Kidney (tissue), 13 donors: ENCODE measurements at regions not wholly inside any gene's neighbourhood (a gene's known extent, or its start where the extent isn't known, plus 50 kb on each side); places are given as distances from the start of the nearest gene placed in this dataset.

Experiments
- DNase-seq, 5 donors: peaks; one replicate each; pipeline ENCODE4 v3.0.0-alpha.2; 2013 to 2020
- FAIRE-seq: peaks from 2 replicates; lab custom pipeline; 2012; peaks lifted over from hg19 to GRCh38; lab: Jason Lieb, UNC
- H3K27ac ChIP-seq, 2 donors: one replicate each; pipeline ENCODE4 v1.7.0; 2013; ENCODE audit warnings: low read depth in 2 of 2, low read length in 2 of 2, inconsistent platforms in 1 of 2
- H3K27me3 ChIP-seq: one replicate; pipeline ENCODE4 v1.7.1; 2013; ENCODE audit warnings: low read length, inconsistent platforms; ENCODE audit not compliant: control insufficient read depth, insufficient read depth
- H3K36me3 ChIP-seq, 3 donors: one replicate each; pipeline versions ENCODE4 v1.7.0 to v1.7.1; 2013; ENCODE audit warnings: low read length in 3 of 3, control low read depth in 1 of 3, inconsistent platforms in 1 of 3; ENCODE audit not compliant: insufficient read depth in 3 of 3, control insufficient read depth in 2 of 3
- H3K4me1 ChIP-seq, 3 donors: one replicate each; pipeline versions ENCODE4 v1.7.0 to v1.7.1; 2013; ENCODE audit warnings: low read length in 3 of 3, inconsistent platforms in 1 of 3, low read depth in 1 of 3; ENCODE audit not compliant: control insufficient read depth in 2 of 3, insufficient read depth in 2 of 3
- H3K4me3 ChIP-seq, 3 donors: one replicate each; pipeline versions ENCODE4 v1.7.0 to v1.8.1; 2013; ENCODE audit warnings: low read length in 3 of 3, control low read depth in 1 of 3, inconsistent platforms in 1 of 3
- H3K9ac ChIP-seq, 3 donors: one replicate each; pipeline versions ENCODE4 v1.7.0 to v1.7.1; 2013; ENCODE audit warnings: low read length in 3 of 3, control low read depth in 1 of 3, inconsistent platforms in 1 of 3
- H3K9me3 ChIP-seq, 3 donors: one replicate each; pipeline versions ENCODE4 v1.7.0 to v1.7.1; 2013; ENCODE audit warnings: low read length in 3 of 3, control low read depth in 1 of 3, inconsistent platforms in 1 of 3; ENCODE audit not compliant: control insufficient read depth in 2 of 3, insufficient read depth in 1 of 3
- intact Hi-C: fragments of 100-400 bp; cut with DNase I; formaldehyde crosslinking; loops from one replicate; pipeline ENCODE4 v1.11.1; 2022
- TF ChIP-seq, protein P1 (sequence below): IDR thresholded peaks from 3 replicates; pipeline ENCODE4 v1.5.1; 2012; ENCODE audit warnings: mild to moderate bottlenecking, moderate library complexity, borderline replicate concordance; ENCODE audit not compliant: insufficient read depth; ENCODE audit errors: extremely low read depth
- donor health status: control.
- donor health status: control.
- donor health status: control.
- donor health status: control.
- donor health status: control.
- donor health status: DM: yes; HTN: yes; CAD: no.
- donor health status: Normal renal cell carcinoma (clear cell type).

- peaks cover 0 to 4% (median 0%) of the 10 kb centered on the region in 3 donors for H3K9me3 ChIP-seq
- H3K36me3 ChIP-seq: no peaks in the 10 kb centered on the region
- intact Hi-C loops: no loop called here
- no peak overlapping the region for H3K27ac ChIP-seq
- DNase-seq (no peak), FAIRE-seq (no peak)
- no peak overlapping the region for H3K4me3 ChIP-seq
- no peak overlapping the region for H3K9ac ChIP-seq
- TF ChIP-seq, protein P1, sequence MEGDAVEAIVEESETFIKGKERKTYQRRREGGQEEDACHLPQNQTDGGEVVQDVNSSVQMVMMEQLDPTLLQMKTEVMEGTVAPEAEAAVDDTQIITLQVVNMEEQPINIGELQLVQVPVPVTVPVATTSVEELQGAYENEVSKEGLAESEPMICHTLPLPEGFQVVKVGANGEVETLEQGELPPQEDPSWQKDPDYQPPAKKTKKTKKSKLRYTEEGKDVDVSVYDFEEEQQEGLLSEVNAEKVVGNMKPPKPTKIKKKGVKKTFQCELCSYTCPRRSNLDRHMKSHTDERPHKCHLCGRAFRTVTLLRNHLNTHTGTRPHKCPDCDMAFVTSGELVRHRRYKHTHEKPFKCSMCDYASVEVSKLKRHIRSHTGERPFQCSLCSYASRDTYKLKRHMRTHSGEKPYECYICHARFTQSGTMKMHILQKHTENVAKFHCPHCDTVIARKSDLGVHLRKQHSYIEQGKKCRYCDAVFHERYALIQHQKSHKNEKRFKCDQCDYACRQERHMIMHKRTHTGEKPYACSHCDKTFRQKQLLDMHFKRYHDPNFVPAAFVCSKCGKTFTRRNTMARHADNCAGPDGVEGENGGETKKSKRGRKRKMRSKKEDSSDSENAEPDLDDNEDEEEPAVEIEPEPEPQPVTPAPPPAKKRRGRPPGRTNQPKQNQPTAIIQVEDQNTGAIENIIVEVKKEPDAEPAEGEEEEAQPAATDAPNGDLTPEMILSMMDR: no peak
- H3K4me1 ChIP-seq: no peaks in the 10 kb centered on the region
- no peaks in the 10 kb centered on the region for H3K27me3 ChIP-seq
Observed at GRCh38 chr1:228927946-228928898, 192.9 kb downstream of the RHOU start.

DNA sequence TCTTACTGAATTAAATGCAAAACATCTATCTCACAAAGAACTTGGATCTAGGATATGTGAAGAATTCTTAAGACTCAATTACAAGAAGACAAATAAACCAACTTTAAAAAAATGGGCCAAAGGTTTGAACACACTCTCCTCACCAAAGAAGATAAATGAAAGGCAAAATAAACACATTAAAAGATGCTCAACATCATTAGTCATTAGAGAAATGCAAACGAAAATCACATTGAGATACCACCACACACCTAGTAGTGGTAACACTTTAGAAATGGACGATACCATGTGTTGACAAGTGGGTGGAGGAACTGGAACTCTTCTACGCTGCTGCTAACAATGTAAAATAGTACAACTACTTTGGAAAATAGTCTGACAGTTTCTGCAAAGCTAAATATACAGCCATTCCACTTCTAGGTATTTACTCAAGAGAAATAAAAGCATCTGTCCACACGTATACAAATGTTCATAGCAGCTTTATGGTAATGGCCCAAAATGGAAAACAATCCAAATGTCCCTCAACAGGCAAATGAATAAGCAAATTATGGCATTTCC, 194.3 kb downstream of the RHOU start:
- H3K27me3 ChIP-seq: no peaks in the 10 kb centered on the region
- intact Hi-C loops: no loop called here
- H3K27ac ChIP-seq: no peak overlapping the region
- no peaks in the 10 kb centered on the region for H3K4me1 ChIP-seq
- no peak overlapping the region for H3K9ac ChIP-seq
- TF ChIP-seq, protein P1: no peak
- H3K36me3 ChIP-seq: no peaks in the 10 kb centered on the region
- peaks cover 0 to 4% (median 0%) of the 10 kb centered on the region in 3 donors for H3K9me3 ChIP-seq
- no peak overlapping the region for H3K4me3 ChIP-seq
- FAIRE-seq: no peak
- DNase-seq: no peak

DNA sequence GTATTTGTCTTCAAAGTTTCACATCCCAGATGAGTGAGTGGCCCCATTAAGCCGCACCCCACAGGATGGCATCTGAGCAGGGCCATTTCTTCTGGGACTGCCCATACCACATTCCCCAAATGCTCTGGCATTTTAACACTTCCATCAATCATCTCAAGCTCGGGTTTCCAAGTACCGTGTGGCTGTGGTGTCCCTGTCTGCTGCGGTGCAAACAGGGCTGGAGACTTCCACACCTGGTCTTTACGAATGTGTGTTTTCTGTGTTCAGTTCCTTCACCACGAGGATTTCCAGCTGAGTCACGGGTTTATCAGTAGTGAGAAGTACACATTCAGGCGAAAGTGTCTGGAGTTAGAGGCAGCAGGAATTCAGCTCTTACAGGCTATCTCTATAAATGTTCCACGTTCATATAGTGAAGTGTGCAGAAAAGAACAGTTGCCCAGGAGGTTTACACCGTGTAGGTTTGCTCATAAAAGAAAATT, 195.2 kb downstream of the RHOU start:
- Histone ChIP-seq H3K9me3 (peaks cover 0 to 4% (median 0%) of the 10 kb centered on the region in 3 donors), H3K9ac (no peak overlapping the region), H3K27me3 (no peaks in the 10 kb centered on the region), H3K4me1 (no peaks in the 10 kb centered on the region), H3K36me3 (no peaks in the 10 kb centered on the region), H3K4me3 (no peak overlapping the region), H3K27ac (no peak overlapping the region)
- TF ChIP-seq, protein P1: no peak
- intact Hi-C loops: no loop called here
- DNase-seq (peak in 3 of 5 donors; percentile 17 to 64 (median 36)), FAIRE-seq (no peak)
